Myocyte (in vitro differentiated cells): ENCODE measurements at regions not wholly inside any gene's neighbourhood (a gene's known extent, or its start where the extent isn't known, plus 50 kb on each side); places are given as distances from the start of the nearest gene placed in this dataset.

Experiments used
- DNase-seq: peaks from one replicate; pipeline ENCODE4 v3.0.0-alpha.2; 2012; ENCODE audit warnings: low read depth

GRCh38 chr1:87765681-87766070 lies 437.0 kb downstream of the LMO4 start:
- peak; percentile 9 for DNase-seq

DNA sequence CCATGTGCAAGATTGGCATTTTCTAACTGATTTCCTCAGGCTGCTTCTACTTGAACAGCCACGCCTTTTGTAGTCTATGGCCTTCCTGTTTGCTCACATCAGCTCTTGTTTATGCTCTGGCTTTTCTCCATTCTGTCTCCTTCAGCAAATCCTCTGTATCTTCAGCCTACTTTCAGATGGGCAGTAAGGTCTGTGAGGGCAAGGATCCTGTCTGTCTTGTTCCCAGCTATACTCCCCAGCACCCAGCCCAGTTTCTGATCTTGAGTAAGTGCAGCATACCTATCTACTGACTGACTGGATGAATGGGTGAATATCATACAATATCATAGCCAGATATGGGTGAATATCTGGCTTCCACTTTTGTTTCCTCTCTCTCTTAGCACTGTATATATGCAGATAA lies 438.1 kb downstream of the LMO4 start:
- DNase-seq = no peak

GRCh38 chr1:87778896-87779295 lies 450.2 kb downstream of the LMO4 start:
- DNase-seq = no peak

DNA sequence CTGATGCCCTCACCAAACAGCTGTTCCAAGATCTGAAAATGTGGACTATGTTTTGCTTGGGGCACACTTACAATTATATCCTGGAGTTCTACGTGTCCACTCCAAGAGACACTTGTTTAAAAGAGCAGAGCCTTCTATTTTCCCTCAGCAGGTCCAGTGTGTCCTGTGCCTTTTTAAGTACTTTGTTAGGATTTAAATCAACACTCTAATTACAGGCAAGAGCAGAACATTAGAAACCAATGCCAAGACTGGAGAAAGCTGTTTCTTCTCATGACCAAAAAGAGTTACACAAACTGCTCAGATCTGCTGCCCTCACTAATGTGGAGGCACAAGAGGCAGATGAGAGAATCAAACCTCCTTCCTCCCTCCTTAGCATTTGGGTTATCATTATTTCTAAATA lies 452.9 kb downstream of the LMO4 start:
- DNase-seq = no peak

DNA sequence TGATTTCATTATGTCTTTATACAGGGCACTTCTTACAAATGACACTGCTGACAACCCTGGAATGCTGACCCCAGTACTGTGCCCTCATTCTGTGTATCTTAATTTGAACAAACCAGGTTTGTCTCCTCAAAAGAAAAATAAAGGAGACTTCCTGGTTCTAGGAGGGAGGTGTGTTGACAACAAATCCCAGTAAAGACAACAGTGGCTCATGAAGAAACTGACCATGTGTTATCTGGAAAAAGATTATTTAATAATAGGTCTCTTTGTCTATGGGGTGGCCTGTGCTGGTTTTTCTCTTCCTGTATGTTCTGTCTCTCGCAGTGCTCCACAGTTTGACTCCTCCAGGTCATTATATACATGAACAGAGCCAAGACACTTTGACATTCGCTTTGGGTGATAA lies 454.6 kb downstream of the LMO4 start:
- DNase-seq = no peak

DNA sequence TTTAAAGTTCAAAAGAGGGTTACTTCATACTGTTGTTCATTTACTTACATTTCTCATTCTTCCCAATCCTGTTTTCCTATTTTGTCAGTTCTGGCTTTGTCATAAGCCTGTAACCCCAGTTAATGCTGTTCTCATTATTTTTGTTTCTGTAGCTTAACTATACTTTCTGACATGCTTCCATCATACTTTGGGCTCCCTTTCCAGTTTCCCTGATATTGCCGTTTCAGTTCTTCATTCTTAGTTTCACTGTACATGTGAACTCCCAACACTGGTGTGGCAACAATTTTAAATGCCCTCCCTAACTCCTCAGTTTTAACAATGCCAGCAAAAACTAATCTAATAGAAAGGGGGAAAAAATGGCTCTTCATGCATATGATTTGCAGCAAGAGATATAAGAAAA lies 456.7 kb downstream of the LMO4 start:
- DNase-seq = no peak

GRCh38 chr1:87786229-87786628 lies 457.5 kb downstream of the LMO4 start:
- no peak for DNase-seq

DNA sequence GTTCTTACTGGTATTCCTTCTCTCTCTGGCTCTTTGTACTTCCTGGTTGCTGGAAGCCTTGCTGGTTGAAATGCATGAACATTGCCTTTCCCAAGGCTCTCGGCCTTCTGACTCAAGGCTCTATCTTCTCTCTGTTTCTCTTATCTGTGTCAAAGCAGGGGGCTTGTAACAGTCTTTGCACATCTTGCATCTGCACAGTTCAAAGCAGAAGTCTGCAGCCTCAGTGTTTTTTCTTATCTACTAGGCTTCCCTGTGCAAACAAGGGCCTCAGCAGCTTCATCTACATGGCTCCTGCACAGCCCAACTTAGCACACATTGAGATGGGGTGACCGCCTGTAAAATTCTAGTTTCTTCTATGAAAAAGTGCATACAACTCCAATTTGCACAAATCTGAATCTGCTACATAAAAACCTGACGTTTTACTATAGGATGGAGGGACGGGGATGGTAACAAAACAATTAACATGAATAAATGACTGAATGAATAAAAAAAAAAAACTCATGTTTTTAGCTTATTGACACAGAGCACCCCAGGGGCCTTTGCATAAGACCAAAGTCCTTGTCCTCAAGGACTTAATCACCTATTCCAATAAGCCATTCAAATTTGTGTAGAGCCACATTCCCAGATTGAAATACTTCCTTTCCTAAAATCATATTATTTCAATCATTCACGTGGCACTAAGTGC lies 458.3 kb downstream of the LMO4 start:
- no peak for DNase-seq

GRCh38 chr1:87787551-87787950 lies 458.9 kb downstream of the LMO4 start:
- no peak for DNase-seq

- DNase-seq = no peak
Measured at GRCh38 chr1:87790756-87791155, 462.1 kb downstream of the LMO4 start.

DNA sequence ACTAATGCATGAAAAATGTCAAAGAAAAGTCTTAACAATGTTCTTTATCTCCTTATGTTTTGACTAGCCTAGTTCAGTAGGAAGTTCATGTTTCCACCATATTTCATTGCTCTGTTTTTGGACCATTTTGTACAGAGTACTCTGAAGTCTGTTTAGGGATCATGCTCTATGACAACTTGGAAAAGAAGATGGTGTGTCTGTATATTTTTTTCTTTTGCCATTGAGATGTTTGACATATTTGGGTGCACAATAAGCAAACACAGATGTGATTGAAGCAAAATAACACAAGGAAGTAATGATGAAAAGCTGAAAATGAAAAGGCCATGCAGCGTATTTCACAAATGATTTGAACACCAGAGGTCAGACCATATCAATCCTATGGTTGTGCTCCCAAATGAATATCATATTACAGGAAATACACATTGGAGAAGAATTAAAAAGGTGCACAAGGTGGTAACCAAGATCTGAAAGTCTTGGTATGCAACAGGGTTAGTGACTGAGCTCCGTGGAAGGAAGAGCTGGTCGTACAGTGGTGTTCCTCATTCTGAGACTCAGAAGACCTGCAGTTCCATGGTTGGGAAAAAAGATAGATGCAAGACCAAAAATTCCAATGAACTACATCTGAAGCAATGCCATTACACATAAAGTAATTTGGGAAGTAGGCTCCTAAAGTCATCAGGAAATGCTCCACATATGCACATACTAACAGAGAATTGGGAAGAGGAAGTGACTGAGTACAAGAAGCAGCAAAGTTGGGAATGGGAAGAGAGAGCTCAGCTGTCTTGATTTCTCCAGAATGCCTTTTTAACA lies 463.5 kb downstream of the LMO4 start:
- no peak for DNase-seq

- peak; percentile 3 for DNase-seq
Measured at GRCh38 chr1:87794788-87795614, 466.3 kb downstream of the LMO4 start.

DNA sequence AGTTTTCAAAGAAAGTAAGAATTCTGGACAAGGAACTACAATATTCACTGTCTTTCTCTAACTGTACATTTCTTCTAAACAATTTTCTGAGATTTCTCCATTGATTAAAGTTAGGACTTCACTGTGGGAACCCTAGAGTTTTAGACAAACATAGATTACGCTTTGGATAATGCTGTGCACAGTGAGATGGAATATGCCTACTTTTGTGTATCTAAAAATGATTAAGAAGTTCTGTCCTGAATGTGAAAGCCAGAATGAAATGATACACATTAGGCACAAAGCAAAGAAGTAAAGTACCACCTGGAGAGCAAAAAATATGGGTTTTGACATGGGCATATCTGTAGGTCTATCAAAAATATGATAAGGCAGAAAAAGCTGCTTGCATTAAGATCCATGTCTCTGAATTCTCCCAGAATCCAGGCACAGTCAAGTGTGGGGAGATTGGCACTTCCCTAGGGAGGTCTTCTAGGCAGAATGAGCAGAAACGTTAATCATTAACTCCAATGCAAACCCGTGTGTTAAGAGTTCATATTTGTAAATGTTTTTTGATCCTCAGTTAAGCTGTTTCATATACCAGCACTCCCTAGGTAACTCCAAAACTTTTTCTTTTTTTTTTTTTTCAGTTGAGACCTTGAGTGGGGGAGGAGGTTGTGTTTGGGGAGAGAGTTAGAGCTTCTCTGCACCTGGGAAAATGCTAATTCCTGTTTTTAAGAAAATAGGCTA lies 467.1 kb downstream of the LMO4 start:
- no peak for DNase-seq

GRCh38 chr1:87796471-87796901 lies 467.8 kb downstream of the LMO4 start:
- DNase-seq = no peak

DNA sequence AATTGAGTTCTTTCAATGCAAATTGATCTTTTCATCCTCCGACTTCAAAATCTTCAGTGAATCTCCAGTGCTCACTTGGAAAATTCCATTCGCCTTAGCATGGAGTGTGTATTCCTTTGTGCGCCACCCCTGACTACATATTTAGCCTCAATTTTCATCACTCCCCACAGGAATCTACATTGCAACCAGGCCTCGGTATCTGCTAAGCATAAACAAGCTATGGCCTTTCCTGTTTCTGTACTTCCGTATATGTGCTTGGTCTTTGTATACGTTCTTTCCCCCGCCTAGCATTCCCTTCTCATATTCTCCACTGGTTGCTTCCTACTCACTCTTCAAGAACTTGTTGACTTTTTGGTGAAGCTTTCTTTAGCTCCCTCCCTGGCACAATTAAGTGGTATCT lies 470.8 kb downstream of the LMO4 start:
- DNase-seq = no peak

DNA sequence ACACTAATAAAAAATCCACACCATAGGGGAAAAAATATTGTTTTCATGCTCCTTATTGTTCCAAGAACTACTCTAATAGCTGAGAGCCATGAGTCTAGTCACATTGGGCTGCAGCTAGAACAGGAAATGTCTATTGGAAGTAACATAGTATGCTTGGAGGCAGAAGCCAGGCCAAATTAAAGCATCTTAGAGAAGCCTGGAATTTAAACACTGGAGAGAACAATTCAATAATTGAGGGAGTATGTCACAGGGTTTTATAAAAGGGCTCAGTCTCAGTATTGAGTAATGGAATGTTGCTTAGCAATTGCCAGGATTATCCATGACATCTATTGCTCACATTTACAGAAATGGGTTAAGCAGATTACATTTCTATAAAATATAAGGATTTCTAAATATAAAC lies 471.3 kb downstream of the LMO4 start:
- DNase-seq = no peak

DNA sequence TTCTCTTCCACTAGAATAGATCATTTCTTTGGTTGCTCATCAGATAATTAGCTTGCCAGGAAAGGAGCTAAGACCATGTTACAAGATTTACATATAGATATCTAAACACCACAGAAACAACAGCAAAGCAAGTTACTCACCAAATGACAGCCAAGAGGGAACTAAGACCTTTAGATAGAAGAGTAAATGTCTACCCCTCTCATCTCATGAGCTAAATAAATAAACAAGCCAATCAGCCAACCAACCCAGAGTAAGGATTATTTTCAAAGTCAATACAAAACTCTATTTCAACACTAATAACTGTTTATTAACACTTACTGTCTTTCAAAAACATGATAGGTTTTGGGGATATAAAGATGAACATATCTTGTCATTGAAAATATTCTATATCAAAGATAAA lies 474.7 kb downstream of the LMO4 start:
- DNase-seq = no peak

DNA sequence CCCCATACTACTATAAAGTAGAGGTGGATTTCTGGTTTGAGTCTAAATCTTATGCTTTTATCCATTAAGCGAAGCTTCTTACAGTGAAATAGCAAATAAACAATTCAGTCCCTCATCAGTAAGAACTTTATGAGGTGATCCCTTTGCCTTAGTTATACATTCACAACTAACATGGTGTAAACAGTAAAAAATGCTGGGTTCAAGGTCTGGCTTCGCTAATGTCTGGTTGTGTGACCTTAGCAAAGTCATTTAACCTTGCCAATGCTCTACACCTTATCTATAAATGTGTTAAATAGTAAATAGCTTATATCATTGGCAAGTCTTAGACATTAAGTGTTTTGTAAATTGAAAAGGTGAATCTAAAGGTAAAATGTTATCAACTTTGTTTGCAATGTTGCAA lies 475.4 kb downstream of the LMO4 start:
- no peak for DNase-seq

- DNase-seq = peak; percentile 4
Measured at GRCh38 chr1:87805666-87806378, 477.1 kb downstream of the LMO4 start.

DNA sequence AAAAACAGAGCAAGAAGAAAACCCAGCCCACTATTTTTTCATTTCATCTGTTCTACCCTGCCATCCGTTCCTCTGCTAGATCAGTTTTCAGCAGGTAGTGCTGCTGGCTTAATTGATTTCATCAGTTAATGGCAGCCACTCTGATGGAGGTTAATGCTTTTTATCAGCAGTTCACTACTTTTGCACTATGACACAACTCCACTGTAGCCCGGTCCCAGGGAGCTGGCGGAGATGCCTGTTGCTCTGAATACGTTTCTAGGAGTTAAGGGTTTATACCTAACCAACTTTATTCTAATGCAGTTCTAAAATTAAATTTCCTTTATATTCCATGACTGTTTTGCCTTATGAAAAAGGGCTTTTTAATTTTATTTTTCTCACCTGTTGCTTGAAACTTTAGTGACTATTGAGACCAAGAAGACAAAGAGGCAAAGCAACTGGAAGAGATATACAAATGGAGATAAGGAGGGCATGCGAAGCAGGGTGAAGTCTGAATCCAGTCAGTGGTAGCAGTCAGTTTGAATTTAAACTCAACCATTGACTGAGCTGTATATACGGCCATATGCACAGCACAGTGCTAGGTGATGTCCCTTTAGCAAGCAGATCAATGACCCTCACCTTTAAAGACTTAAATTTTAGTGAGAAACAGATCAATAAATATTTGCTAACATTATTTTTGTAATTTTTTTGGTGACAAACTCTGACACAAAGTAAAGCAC lies 477.9 kb downstream of the LMO4 start:
- no peak for DNase-seq
